ENCODE measurements at regions not wholly inside any gene's neighbourhood (a gene's known extent, or its start where the extent isn't known, plus 50 kb on each side); places are given as distances from the start of the nearest gene placed in this dataset.

DNA sequence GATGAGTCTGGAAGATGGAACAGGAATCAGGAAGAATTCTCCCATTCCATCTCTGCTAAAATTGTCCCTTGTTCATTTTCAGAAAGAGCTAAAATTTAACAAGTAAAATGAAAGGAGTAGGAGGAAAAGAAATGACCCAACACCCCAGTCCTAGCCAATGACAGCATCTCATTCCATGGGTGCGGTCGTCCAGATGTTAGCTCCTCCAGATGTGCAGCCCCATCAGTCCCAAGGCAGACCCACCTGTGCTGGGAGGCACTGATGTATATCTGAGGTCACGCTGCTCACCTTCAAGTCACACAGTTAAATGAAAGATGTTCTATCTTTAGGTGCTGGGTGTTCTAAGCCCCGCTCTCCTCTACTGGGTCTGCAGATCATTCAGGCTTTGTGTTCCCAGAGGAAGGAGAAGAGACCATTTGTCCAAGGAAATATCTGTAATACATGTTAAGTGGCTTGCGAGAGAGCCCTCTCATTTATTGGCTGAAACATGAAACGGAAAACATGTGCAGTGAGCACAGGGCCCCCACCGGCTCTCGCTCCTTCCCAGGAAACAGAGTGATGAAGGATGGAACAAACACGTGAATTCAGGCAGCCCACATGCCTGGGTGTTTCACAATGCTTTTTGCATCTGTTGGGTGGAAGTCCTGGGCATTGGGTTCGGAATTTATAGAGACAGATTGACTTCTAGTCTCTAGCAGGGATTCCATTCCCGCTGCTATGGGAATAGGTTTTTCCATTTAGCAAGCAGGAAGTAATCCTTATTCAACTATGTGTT is 294.6 kb downstream of the NUAK1 start:
- peak; percentile 31 to 35 for DNase-seq (ENCODE audit: low read depth in 2 of 2)

DNA sequence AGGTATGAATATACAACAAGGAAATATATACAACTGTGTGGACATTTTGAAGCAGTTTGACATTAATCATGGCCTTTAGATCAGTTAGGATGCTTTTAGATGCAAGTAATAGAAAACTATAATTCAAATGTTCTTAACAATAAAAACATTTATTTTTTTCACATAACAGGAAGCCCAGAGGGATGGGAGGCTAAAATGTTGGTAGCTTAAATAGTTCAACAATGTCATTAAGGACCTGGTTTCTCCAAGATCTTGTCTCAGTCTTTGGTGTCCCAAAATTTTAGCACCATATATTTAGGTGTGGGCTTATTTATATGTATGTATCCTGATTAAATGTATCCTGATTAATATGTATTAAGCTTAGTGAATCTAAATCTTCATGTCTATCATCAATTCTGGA is 292.4 kb downstream of the NUAK1 start:
- DNase-seq (ENCODE audit: low read depth in 2 of 2), result no peak

DNA sequence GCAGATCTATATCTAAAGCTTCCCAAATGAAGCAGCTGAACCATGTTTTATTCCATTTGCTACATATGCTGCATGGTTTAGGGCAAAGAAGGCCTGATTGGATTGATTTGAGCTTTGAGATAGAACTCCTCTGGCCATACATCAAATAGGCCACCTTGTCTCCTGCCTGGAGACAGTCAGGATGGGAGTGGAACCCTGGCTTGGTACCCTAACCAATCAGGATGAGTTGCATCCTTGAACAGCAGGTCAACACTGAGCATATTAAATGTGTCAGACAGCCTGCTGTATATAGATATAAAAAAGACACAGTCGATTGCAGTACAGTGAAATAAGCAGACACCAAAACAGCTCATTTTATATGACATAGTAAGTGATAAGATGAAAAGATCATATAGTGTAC is 291.7 kb downstream of the NUAK1 start:
- DNase-seq (ENCODE audit: low read depth in 2 of 2), result no peak

DNA sequence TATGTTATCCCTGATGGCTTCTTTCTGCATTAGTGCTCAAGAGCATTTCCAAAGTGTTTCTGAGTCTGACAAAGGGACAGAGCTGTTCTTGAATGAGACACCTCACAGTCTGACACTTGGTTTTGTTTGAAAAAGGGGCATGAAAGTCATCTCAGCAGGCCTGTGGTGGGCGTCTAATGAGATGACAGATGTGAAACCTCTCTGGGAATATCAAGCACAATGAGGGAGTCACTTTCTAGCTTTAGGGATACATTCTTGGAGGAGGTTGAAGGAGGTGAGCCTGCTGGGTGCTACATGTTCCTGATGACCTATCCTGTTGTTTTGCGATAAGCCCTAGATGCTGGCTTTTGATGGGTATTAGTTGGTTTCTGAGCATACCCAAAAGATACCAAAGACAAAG is 290.5 kb downstream of the NUAK1 start:
- DNase-seq (ENCODE audit: low read depth in 2 of 2), result no peak

DNA sequence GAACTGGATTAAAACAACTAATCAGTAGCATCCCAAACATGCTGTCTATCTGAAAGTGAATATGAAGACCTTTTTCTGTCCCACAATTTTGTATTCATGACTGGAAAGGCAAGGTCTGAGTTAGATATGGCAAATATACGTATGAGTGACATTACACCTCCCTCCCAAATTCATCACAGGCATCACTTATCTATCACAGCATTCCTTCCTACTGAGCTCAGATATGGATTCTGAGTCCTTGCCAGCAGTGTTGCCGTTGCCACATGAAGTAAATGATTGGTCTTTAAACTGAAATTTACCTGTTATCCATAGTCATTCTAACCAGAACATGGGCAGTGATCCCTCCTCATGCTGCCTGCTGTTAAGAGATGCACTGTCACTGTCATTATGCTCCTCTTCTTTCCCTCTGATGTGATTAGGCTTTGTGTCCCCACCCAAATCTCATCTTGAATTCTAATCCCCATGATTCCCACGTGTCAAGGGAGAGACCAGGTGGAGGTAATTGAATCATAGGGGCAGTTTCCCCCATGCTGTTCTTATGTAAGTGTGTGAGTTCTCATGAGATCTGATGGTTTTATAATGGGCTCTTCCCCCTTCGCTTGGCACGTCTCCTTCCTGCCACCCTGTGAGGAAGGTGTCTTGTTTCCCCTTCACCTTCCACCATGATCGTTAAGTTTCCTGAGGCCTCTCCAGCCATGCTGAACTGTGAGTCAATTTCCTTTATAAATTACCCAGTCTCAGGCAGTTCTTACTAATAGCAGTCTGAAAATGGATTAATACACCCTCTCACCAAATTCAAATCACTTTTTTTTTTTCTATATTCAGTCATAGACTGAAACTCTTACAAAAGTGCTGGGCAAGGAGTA is 288.4 kb downstream of the NUAK1 start:
- DNase-seq (ENCODE audit: low read depth in 2 of 2), result no peak

DNA sequence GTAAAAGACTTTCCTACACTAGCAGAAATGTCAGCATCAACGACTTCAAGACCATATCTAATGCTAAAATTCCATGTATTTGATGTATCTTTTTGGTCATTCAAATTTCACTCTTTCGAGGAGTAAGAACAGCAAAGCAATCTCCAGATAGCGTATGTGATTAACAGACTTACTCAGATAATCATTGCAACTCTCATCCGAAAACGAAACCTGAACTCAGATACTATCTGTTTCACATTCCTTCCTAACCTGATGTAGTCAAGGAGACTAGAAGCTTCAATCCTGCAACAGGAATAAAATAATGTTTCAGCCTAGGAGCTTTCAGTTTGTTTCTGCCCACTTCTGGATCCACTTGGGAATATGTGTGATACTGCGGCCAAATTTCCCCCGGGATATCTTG is 286.3 kb downstream of the NUAK1 start:
- no peak for DNase-seq (ENCODE audit: low read depth in 2 of 2)

DNA sequence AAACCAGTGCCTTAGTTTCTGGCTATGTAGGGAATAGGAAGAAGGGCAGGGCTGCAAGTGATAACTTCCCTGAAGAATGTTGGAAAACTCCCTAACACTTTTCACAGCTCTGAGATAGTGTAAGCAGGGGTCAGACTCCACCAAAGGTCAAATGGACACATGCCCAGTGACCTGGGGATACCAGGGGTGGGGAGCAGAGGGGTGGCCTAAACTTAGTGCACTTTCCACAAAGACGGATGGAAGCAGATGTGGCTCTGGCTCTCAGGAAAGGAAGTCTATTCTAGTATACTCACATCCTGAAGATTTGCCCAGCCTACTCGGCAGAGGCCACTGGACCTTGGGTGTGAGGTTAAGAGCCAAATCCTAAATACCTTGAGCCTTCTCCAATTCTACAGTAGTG is 285.8 kb downstream of the NUAK1 start:
- no peak for DNase-seq (ENCODE audit: low read depth in 2 of 2)

DNA sequence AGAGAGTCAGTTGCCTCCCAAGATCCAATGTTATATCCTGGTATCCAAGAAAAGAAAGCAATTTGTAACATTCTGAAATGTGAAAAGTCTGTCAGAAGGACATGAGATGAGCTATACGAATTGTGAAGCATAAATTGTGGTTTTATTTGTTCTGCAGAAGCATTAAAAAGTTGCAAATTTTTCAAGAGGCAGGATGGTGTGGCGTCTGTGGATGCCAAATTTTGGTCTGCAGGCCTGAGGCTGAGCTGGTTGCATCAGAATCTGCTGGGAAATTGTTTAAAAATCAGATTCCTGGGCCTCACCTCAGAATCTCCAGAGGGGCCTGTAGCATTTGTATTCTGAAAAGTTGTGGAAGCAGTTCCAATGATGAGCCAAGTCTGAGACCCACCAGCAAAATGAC is 284.7 kb downstream of the NUAK1 start:
- peak in 1 of 2 experiments; percentile 8 for DNase-seq (ENCODE audit: low read depth in 2 of 2)

DNA sequence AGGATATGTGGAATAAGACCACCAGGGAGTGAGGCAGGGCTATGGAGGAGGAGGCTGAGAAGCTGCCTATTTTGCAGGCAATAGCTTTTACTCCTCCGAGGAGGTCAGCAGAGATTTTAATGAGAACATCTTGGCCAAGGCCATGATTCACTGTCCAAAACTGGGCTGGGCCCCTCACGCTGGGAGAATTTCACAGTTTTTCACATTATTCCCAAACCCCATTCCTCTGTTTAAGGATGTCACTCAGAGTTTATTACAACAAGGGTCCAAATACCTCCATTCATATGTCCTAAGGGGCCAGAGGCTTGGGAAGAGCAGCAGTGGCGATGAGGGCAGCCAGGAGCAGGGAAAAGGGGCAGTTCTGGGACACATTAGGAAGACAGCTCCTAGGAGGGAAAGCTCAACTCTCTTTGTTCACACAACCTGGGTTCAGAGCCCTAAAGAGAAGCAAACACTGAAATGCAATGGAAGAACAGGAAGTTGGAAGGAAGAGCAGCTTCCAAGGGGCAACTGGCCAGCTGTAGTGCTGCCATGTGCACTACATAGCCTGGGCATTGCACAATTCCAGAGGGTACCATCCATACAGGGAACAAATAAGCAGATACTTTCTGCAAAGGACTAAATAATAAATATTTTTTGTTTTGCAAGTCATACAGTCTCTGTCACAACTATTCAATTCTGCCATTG is 283.2 kb downstream of the NUAK1 start:
- DNase-seq (ENCODE audit: low read depth in 2 of 2), result no peak

DNA sequence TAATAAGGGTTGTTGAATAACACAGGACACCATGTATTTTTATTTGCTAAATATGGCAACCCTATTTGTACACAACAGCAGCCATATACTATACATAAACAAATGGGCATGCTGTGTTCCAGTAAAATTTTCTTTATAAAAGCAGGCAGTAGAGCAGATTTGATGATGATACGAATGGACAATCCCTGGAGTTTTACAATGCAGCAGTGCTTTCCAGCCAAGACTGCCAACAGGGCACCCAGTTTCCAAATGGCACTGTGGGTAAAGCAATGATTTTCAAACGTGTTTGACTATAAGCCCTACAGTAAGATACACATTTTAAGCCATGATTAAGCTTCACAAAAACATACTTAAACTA is 282.7 kb downstream of the NUAK1 start:
- no peak for DNase-seq (ENCODE audit: low read depth in 2 of 2)

DNA sequence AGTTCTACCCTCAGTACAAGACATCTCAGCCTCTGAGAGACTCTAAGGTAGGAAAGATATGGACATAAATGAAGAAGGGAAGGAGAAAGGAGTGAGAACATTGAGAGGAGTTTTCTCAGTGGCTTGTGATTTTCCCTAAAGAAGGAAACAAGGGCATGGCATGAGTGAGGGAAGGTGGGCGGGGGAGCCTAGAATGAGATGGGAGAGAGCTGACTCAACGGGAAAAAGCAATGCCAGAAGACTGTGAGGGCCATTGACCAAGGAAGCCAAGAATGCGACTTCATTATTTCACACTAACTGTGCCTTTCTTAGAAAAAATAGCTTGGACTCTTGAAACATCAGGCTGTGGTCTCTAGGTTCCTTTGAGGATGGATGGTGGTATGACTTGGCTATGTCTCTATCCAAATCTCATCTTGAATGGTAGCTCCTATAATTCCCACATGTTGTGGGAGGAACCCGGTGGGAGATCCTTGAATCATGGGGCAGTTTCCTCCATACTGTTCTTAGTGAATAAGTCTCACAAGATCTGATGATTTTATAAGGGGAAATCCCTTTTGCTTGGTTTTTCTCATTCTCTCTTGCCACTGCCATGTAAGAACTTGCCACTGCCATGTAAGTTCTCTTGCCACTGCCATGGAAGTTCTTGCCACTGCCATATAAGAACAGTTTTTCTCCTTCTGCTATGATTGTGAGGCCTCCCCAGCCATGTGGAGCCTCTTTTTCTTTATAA is 279.6 kb downstream of the NUAK1 start:
- DNase-seq (ENCODE audit: low read depth in 2 of 2), result no peak

DNA sequence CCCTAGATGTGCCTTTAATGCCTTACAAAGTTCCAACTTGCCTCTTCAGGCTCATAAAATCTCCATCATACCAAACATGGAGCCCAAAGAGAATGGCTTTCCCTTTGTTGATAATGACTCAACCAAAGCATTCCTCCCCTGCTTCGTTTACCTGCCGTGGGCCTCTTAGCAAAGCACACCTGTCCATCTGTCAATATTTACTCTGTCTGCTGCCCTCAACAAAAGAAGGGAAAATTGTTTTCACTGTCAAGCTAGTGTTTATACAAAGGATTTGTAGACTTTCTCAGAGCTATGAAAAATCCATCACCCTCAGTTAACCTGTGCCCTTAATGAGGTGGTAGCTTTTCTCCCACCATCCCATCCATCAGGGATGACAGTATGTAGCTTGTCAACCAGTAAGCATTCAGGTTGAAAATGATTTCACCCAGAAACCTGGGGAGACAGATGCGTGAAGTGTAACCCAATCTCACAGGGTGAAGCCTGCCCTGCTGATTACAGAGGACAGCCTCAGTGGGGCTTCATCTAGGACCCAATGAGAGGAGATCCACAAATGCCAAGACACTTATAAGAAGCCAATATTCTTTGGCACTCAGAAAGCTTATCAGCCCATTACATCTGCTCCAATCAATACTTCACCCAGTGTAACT is 278.1 kb downstream of the NUAK1 start:
- no peak for DNase-seq (ENCODE audit: low read depth in 2 of 2)

DNA sequence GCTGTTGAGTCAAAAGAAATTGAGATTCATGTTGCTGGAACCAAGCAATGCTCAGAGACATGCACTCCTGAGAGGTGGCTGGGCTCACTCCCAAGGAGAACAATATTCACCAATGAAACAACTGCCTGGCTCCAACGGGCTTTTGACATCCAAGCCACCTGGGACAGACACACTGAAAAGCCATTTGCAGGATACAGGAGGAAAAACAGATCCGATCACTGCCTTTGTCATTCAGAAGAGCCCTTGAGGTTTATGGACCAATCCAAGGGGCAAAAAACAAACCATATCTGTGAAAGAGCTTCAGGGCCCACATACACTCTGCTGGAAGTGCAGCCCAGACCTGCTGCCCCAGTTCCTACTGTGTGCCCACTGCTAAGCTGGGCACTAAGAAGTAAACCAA is 277.5 kb downstream of the NUAK1 start:
- DNase-seq (ENCODE audit: low read depth in 2 of 2), result no peak

DNA sequence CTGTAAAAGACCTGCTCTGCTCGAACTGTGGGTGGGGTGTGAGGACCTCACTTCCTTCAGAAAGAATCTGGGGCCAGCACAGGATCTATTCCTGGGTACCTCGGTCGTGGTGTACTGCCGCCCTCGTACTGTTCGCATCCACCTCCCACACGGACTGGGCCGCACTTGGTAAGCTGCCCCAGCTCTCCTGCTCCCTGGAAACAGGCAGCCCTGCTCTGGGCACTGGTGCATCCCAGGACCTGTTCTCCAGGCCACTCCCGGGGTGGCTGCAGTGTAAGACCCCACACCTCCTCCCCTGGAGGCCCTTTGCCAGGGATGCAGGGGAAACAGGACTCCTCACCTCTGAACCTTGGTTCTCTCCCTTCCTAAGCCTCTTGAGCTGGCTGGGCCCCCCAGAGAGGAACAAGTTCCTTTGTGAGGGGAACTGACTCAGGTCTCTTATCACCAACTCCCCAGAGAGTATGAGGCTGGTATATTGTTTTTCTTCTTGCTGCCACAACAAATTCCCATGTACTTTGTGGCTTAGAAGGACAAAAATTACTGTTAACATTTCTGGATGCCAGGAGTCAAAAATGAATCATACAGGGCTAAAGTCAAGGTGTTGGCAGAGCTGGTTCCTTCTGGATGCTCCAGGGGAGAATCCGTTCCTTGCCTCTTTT is 276.5 kb downstream of the NUAK1 start:
- no peak for DNase-seq (ENCODE audit: low read depth in 2 of 2)

DNA sequence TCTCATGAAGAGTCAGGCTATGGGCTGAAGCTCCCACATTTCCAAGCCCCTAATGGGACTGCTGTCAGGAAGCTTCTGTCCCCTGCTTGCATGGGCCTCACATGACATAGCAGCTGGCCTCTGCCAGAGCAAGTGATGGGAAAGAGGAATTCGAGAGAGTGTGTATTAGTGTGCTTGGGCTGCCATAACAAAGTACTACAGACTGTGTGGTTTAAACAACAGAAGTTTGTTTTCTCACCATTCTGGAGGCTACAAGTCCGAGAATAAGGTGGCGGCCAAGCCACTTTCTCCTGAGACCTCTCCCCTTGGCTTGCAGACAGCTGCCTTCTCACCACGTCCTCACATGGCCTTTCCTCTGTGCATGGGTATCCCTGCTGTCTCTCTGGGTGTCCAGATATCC is 274.4 kb downstream of the NUAK1 start:
- DNase-seq (ENCODE audit: low read depth in 2 of 2), result no peak

DNA sequence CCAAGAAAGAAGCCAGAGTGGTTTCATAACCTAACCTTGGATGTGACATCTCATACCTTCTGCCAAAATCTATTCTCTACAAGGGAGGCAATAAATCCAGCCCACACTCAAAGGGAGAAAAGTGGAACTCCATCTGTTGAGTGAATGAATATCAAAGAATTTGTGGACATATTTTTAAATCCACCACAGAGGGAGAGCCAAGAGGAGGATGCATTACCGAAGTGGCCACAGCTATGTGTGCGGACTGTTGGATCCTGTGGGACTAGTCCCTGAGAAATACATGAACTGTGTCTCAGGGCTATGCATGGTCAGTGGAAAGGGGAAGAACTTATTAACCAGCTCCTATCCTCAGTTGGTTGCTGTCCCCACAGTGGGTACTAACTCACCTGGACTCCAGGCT is 273.9 kb downstream of the NUAK1 start:
- no peak for DNase-seq (ENCODE audit: low read depth in 2 of 2)

DNA sequence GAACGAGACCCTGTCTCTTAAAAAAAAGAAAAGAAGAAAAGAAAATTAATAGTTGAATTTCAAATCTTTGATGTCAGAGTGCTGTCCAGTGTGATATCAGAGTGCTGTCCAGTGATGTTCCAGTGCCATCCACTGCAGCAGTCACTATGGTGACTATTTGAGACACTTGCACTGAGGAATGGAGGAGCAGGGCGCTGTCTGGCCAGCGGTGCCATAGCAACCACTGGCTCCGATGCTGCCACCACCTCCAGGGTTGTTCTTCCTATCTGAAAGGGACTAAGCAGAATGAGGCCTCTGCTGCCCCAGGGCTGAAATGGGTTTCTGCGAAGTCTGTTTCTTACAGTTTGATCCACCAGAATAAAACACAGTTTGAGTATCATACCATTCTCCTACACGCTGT is 272.9 kb downstream of the NUAK1 start:
- DNase-seq (ENCODE audit: low read depth in 2 of 2), result no peak

DNA sequence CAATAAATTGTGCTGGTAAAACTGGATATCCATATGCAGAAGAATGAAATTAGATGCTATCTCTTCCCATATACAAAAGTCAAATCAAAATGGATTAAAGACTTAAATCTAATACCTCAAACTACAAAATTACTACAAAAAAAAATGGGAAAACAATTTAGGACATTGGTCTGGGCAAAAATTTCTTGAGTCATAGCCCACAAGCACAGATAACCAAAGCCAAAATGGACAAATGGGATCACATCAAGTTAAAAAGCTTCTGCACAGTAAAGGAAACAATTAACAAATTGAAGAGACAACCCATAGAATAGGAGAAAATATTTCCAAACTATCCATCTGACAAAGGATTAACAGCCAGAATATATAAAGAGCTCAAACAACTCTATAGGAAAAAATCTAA is 264.6 kb downstream of the NUAK1 start:
- DNase-seq (ENCODE audit: low read depth in 2 of 2), result no peak

DNA sequence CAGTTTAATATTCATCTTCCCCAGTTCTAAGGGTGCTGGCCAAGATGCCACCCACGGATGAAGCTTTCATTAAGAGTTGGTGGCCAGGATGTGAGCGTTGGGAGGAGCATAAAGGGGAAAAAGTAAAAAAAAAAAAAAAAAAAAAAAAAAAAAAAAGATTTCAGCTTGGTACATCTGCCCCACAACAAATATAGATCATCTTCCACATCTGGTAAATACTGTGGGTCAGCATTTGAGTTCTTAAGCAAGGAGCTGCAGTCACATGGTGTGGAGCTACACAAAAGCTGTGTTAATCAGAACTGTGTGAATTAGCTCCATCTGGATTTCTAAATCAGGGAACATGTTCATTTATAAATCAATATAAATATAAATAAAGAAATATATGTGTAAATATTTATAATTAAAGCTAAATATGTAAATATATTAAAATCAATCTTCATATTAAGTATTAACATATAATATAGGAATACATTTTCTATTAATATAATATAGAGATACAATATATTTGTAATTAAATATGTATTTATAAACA is 262.3 kb downstream of the NUAK1 start:
- no peak for DNase-seq (ENCODE audit: low read depth in 2 of 2)

DNA sequence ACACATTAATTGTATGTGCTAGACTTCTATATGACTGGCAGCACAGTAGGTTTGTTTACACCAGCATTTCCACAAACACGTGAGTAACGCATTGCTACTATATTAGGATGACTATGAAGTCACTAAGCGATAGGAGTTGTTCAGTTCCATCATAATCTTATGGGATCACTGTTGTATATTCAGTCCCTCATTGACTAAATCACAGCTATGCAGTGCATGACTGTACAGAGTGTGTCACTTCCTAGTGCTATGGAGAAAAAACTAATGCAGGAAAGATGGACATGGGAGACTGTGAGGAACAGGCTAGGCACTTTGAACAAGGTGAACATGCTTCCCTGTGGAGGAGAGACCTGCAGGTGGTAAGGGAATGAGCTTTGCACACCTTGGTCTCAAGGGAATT is 259.8 kb downstream of the NUAK1 start:
- DNase-seq (ENCODE audit: low read depth in 2 of 2), result no peak

Measured in fibroblast of skin of left biceps (primary cell).